Aorta (tissue), 5 donors: ENCODE measurements at regions not wholly inside any gene's neighbourhood (a gene's known extent, or its start where the extent isn't known, plus 50 kb on each side); places are given as distances from the start of the nearest gene placed in this dataset.

ENCODE experiments used
- ATAC-seq: fragments of 200-7000 bp; cut with Tn5 transposase; one replicate; pipeline ENCODE4 v1.9.1; 2022; ENCODE audit warnings: moderate library complexity; ENCODE audit not compliant: low FRiP score
- DNase-seq, 2 donors: peaks; one replicate each; pipeline ENCODE4 v3.0.0-alpha.2; 2020
- H3K27ac ChIP-seq, 2 donors: one replicate each; pipeline ENCODE4 v1.5.1; 2013; ENCODE audit warnings: low read length in 2 of 2, mild to moderate bottlenecking in 2 of 2, moderate library complexity in 2 of 2, control low read depth in 1 of 2, inconsistent platforms in 1 of 2, low read depth in 1 of 2
- H3K27me3 ChIP-seq, 2 donors: one replicate each; pipeline ENCODE4 v1.6.1; 2013; ENCODE audit warnings: control low read depth in 1 of 2, low read length in 1 of 2, mild to moderate bottlenecking in 1 of 2, moderate library complexity in 1 of 2; ENCODE audit not compliant: insufficient read depth in 2 of 2, control insufficient read depth in 1 of 2
- H3K36me3 ChIP-seq, 2 donors: one replicate each; pipeline ENCODE4 v1.6.1; 2013; ENCODE audit warnings: control low read depth in 1 of 2, low read length in 1 of 2, mild to moderate bottlenecking in 1 of 2; ENCODE audit not compliant: insufficient read depth in 2 of 2, control insufficient read depth in 1 of 2
- H3K4me1 ChIP-seq, 2 donors: one replicate each; pipeline ENCODE4 v1.6.1; 2013; ENCODE audit warnings: low read length in 2 of 2, control low read depth in 1 of 2, mild to moderate bottlenecking in 1 of 2, moderate library complexity in 1 of 2; ENCODE audit not compliant: insufficient read depth in 2 of 2, control insufficient read depth in 1 of 2
- H3K4me3 ChIP-seq, 2 donors: one replicate each; pipeline ENCODE4 v1.5.1; 2013; ENCODE audit warnings: low read length in 2 of 2, control low read depth in 1 of 2, mild to moderate bottlenecking in 1 of 2
- H3K9me3 ChIP-seq: one replicate; pipeline ENCODE4 v1.6.1; 2013; ENCODE audit warnings: mild to moderate bottlenecking, low read length; ENCODE audit not compliant: control insufficient read depth
- WGBS, 2 donors: extraction: QIAGEN DNeasy Blood & Tissue Kit; methylation state at CpG; one replicate each; pipeline ENCODE4 v1.1.7; 2013; 5-methylcytosine and 5-hydroxymethylcytosine counted together
- intact Hi-C, 2 donors: fragments of 100-400 bp; cut with DNase I; formaldehyde crosslinking; loops; one replicate each; pipeline versions ENCODE4 v1.14.2 to v1.15.0; 2022
- donor health status: healthy with polysubstance abuse.
- donor health status: Bipolar disorder and iron deficiency.
- donor health status: DM: no; HTN: no; CAD: no.
- donor health status: DM: no; HTN: no; CAD: no.
- donor health status: DM: yes; HTN: yes; CAD: no.

- intact Hi-C loops: no loop called here
- ATAC-seq: no peak
- H3K9me3 ChIP-seq: no peaks in the 10 kb centered on the region
Observed at GRCh38 chr4:62275470-62275869, 1075.3 kb downstream of the ADGRL3 start.

DNA sequence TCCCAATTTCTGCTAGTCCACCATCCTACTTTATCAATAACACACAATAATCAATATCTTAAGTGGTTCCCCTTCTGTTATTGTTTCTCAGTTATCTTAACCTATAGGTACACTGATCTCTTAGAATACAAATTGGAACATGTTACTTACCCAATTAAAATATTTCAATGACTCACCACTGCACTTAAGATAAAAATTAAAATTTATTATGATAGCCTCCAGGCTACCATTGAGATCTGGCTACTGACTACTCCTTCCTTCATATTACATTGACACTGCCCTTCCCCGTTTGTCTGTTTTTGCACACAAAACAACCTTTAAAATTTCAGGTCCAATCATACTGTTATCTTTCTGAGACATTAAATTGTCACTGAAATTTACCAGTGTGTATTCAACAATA, 1074.7 kb downstream of the ADGRL3 start:
- Histone ChIP-seq H3K27ac (no peak overlapping the region), H3K4me3 (no peak overlapping the region), H3K4me1 (no peaks in the 10 kb centered on the region), H3K9me3 (no peaks in the 10 kb centered on the region), H3K36me3 (no peaks in the 10 kb centered on the region), H3K27me3 (no peaks in the 10 kb centered on the region)
- DNase-seq (no peak), ATAC-seq (no peak)
- 88 to 89% methylated on average over 1 of the region's 1 CpG for WGBS, 2 donors
- intact Hi-C loops: no loop called here

More at GRCh38 chr4:62275470-62275869, 1075.3 kb downstream of the ADGRL3 start:
- Histone ChIP-seq H3K27me3 (no peaks in the 10 kb centered on the region), H3K4me1 (no peaks in the 10 kb centered on the region), H3K27ac (no peak overlapping the region), H3K4me3 (no peak overlapping the region), H3K36me3 (no peaks in the 10 kb centered on the region)
- no peak for DNase-seq

DNA sequence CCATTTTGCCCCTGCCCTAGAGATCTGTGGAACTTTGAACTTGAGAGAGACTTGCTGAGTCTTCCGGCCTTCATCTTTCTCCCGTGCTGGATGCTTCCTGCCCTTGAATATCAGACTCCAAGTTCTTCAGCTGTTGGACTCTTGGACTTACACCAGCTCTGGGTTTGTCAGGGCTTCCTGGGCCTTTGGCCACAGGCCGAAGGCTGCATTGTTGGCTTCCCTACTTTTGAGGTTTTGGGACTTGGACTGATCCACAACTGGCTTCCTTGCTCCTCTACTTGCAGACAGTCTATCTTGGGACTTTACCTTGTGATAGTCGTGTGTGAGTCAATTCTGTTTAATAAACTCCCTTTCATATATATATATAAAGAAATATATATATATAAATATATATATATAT, 1071.0 kb downstream of the ADGRL3 start:
- DNase-seq (no peak), ATAC-seq (no peak)
- whole genome bisulfite sequencing, 2 donors: 90 to 93% methylated on average over 4 of the region's 4 CpGs

DNA sequence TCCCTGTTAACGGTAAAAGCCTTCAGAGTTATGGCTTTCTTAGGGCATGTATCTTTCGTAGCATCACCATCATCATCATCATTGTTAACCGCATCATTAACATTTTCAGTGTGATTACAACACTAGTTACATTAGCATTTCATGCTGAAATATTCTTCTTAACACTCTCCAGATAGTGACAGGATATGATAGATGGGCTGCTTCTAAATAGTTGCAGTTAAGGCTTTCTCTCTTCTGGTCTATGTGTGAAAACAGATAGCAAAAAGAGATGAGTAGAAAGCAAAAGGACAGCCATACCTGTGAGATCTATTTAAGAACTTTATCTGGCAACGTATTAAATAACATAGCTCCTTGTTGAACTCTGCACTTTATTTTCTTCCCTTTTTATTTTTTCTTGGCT, 1069.8 kb downstream of the ADGRL3 start:
- intact Hi-C loops: no loop called here
- Histone ChIP-seq H3K36me3 (no peaks in the 10 kb centered on the region), H3K4me1 (no peaks in the 10 kb centered on the region), H3K4me3 (no peak overlapping the region), H3K27me3 (no peaks in the 10 kb centered on the region), H3K27ac (no peak overlapping the region), H3K9me3 (no peaks in the 10 kb centered on the region)
- WGBS, 2 donors: 93 to 94% methylated on average over 4 of the region's 4 CpGs
- DNase-seq (no peak), ATAC-seq (no peak)

More for the DNA sequence above, 1071.0 kb downstream of the ADGRL3 start:
- Histone ChIP-seq H3K27ac (no peak overlapping the region), H3K27me3 (no peaks in the 10 kb centered on the region), H3K9me3 (no peaks in the 10 kb centered on the region), H3K4me1 (no peaks in the 10 kb centered on the region), H3K36me3 (no peaks in the 10 kb centered on the region), H3K4me3 (no peak overlapping the region)
- intact Hi-C loops: no loop called here

- DNase-seq (no peak), ATAC-seq (no peak)
- Histone ChIP-seq H3K4me3 (no peak overlapping the region), H3K27me3 (no peaks in the 10 kb centered on the region), H3K36me3 (no peaks in the 10 kb centered on the region), H3K4me1 (no peaks in the 10 kb centered on the region), H3K9me3 (no peaks in the 10 kb centered on the region), H3K27ac (no peak overlapping the region)
- intact Hi-C loops: no loop called here
Observed at GRCh38 chr4:62263454-62263853, 1063.3 kb downstream of the ADGRL3 start.

GRCh38 chr4:62262676-62263075, 1062.5 kb downstream of the ADGRL3 start:
- Histone ChIP-seq H3K36me3 (no peaks in the 10 kb centered on the region), H3K4me1 (no peaks in the 10 kb centered on the region), H3K9me3 (no peaks in the 10 kb centered on the region), H3K27ac (no peak overlapping the region), H3K27me3 (no peaks in the 10 kb centered on the region), H3K4me3 (no peak overlapping the region)
- 77 to 84% methylated on average over 1 of the region's 1 CpG for whole genome bisulfite sequencing, 2 donors
- intact Hi-C loops: no loop called here
- DNase-seq (no peak), ATAC-seq (no peak)

DNA sequence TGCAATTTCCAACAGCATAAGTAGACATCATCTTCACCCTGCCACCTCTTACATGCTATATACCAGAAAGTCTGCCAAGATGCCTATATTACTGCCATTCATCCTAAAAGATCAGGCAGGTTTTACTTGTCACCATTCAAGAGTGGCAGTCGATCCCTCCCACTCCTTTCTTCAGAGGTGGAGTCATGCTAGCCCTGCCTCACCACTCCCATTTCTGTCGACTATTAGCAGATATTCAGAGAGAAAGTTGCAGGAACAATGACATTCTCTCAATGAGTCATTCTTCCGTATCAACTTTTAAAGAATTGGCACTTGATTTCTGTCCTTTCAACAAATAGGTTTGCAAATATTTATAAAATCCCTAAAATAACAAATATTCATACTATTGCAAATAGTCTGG, 1060.1 kb downstream of the ADGRL3 start:
- no peaks in the 10 kb centered on the region for H3K9me3 ChIP-seq
- intact Hi-C loops: no loop called here
- no peaks in the 10 kb centered on the region for H3K27me3 ChIP-seq
- H3K4me3 ChIP-seq: no peak overlapping the region
- no peak for ATAC-seq
- H3K4me1 ChIP-seq: no peaks in the 10 kb centered on the region
- WGBS, 2 donors: 59 to 61% methylated on average over 3 of the region's 3 CpGs
- no peaks in the 10 kb centered on the region for H3K36me3 ChIP-seq
- no peak overlapping the region for H3K27ac ChIP-seq
- no peak for DNase-seq

DNA sequence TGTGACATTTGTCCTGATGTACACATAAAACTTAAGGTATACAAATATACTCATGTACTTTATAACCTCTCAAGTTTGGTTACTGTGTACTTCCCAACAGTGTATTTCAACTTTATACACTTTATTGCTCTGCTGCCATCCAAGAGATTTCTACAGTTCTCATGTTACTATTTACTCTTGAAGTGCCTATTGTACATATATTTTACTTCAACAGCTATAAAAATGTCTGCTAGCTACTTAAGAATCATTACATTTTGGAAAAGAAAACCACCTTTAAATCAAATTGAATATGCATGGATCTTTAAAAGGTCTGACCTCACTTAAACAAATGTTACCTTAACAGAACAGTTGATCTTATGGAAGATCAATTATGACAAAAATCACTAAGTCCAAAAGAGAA, 1056.4 kb downstream of the ADGRL3 start:
- no peak overlapping the region for H3K4me3 ChIP-seq
- no peaks in the 10 kb centered on the region for H3K4me1 ChIP-seq
- ATAC-seq: no peak
- no peaks in the 10 kb centered on the region for H3K27me3 ChIP-seq
- intact Hi-C loops: no loop called here
- no peak for DNase-seq
- H3K27ac ChIP-seq: no peak overlapping the region
- no peaks in the 10 kb centered on the region for H3K9me3 ChIP-seq
- H3K36me3 ChIP-seq: no peaks in the 10 kb centered on the region

DNA sequence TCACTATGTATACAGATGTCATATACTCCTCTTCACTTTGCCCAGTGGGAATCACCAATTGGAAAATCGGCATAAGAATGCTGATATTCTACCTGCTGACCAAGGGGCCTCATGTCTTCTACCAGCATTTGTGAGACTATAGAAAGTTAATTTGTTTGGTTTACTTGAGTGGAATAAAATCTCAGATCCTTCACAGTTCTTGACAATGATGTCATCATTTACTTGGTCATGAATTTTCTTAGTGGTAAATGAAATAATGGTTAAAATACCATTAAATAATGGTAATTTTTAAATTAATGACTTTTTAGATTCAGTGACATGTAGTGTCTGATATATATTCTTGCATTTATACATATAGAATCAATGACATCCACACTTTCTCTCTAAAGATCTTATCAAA, 1052.6 kb downstream of the ADGRL3 start:
- intact Hi-C loops: no loop called here
- no peak for ATAC-seq
- WGBS, 2 donors: 97 to 100% methylated on average over 1 of the region's 1 CpG
- H3K36me3 ChIP-seq: no peaks in the 10 kb centered on the region
- H3K27me3 ChIP-seq: no peaks in the 10 kb centered on the region
- H3K4me3 ChIP-seq: no peak overlapping the region
- H3K9me3 ChIP-seq: no peaks in the 10 kb centered on the region
- no peaks in the 10 kb centered on the region for H3K4me1 ChIP-seq
- H3K27ac ChIP-seq: no peak overlapping the region
- no peak for DNase-seq

DNA sequence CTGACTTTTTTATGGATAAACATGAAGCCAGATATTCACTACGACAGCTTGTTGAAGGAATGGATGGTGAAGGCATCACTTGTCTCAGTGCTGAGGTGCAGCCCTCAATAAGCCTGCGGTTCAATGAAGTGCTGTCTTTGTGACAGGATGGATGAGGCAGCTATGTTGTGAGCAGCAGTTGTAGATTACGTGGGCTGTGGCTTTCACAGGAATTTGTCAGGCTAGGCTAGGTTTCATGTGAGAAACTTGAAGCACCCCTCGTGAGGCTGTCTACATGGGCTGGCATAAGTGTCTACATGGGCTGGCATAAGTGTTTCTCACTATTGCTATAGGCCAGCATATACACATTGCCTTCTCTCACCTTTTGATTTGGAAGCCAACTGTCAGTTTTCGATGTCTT, 1050.0 kb downstream of the ADGRL3 start:
- H3K4me3 ChIP-seq: no peak overlapping the region
- no peaks in the 10 kb centered on the region for H3K4me1 ChIP-seq
- H3K27ac ChIP-seq: no peak overlapping the region
- 70 to 76% methylated on average over 5 of the region's 5 CpGs for WGBS, 2 donors
- ATAC-seq (no peak), DNase-seq (no peak)
- H3K36me3 ChIP-seq: no peaks in the 10 kb centered on the region
- no peaks in the 10 kb centered on the region for H3K27me3 ChIP-seq
- intact Hi-C loops: no loop called here
- H3K9me3 ChIP-seq: no peaks in the 10 kb centered on the region
